ENCODE measurements at regions not wholly inside any gene's neighbourhood (a gene's known extent, or its start where the extent isn't known, plus 50 kb on each side); places are given as distances from the start of the nearest gene placed in this dataset.
"Not testable (repeated sequence)": the region's sequence is repeated elsewhere in the genome, so short reads cannot be mapped to it uniquely, and the experiment has no call there.

- no peak for DNase-seq (ENCODE audit: low spot score)
Observed at GRCh38 chr15:87722941-87723691, 533.4 kb downstream of the NTRK3 start.

- no peak for DNase-seq (ENCODE audit: low spot score)
Observed at GRCh38 chr15:87720235-87720634, 536.3 kb downstream of the NTRK3 start.

DNA sequence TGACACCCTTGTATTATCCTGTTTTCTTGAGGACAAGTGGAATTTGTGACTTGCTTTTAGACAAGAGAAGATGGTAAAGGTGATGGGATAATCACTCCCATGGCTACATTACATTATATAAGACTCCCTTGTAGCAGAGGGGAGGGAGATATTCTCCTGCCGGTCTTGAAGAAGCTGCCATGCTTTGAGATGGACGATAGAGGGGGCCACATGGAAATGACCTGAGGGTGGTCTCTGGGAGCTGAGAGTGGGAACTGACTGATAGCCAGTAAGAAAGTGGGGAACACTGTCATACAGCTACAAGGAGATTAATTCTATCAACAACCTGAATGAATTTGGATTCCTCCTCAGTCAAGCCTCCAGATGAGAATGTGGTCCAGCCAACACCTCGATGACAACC is 540.1 kb downstream of the NTRK3 start:
- DNase-seq (ENCODE audit: low spot score), result no peak

GRCh38 chr15:87715252-87715651 is 541.3 kb downstream of the NTRK3 start:
- no peak for DNase-seq (ENCODE audit: low spot score)

- DNase-seq (ENCODE audit: low spot score), result no peak
Observed at GRCh38 chr15:87713475-87713879, 543.1 kb downstream of the NTRK3 start.

- DNase-seq (ENCODE audit: low spot score), result no peak
Observed at GRCh38 chr15:87712211-87712610, 544.3 kb downstream of the NTRK3 start.

DNA sequence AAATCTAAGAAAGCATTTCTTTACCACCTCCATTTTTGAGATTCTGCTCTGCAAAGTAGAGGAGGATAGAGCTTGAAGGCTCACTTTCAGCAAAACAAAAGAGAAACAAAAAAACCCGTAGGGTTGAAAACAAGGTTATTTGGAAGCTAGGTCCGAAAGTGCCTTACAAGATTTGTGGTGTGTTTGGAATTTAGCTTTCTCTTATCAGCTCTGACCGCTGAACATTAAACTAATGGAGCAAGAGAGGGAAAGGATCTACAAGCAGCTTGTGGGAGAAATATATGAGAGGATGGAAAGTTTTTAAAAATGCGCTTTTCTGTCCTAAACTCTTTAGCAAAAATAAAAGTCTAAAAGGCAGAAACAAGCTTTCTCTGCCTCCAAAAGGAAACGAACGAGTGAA is 545.5 kb downstream of the NTRK3 start:
- no peak for DNase-seq (ENCODE audit: low spot score)

DNA sequence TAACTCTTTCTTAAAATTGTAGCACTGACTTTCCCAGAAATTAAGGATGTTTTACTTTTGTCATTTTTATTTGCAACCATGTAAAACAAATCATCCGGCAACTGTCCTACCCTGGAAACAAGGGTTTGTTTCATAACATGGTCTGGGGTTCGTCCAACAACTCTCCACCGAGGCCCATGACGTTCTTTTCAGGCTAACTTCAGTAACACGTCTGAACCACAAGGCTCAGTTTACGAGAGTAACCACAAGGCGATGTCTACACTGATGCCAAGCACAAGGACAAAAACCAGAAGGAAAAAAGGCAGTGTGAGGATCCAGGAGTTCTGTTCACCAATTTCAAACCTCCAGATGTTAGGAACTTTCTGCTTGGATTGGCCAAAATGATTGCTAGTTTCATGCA is 546.1 kb downstream of the NTRK3 start:
- no peak for DNase-seq (ENCODE audit: low spot score)

DNA sequence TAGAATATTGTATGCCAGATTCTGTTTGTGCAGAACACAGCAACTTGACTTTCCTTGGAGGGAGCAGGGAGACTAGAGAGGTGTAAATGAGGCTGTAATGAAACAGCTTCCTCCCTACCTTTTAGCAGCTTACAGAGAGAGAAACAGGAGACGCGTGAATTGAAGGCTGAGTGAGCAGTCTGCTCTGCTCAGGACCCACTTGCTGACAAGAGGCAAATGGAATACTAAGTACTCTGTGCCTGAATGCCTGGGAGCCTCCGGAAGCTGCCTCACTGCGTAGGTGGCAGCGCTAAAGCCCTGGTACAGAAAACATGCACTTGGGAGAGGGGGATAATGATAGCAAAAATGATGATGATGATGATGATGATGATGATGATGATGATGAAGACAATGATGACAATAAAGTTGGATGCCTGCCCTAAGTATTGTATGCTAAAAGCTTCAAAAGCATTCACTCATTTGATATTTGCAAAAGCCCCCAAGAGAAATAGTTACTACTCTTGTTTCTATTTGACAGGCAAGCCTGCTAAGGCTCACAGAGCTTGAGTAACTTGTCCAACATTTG is 548.9 kb downstream of the NTRK3 start:
- no peak for DNase-seq (ENCODE audit: low spot score)

- no peak for DNase-seq (ENCODE audit: low spot score)
Observed at GRCh38 chr15:87707071-87707470, 549.5 kb downstream of the NTRK3 start.

GRCh38 chr15:87706001-87706400 is 550.5 kb downstream of the NTRK3 start:
- no peak for DNase-seq (ENCODE audit: low spot score)

- DNase-seq (ENCODE audit: low spot score), result no peak
Observed at GRCh38 chr15:87704276-87704675, 552.3 kb downstream of the NTRK3 start.

DNA sequence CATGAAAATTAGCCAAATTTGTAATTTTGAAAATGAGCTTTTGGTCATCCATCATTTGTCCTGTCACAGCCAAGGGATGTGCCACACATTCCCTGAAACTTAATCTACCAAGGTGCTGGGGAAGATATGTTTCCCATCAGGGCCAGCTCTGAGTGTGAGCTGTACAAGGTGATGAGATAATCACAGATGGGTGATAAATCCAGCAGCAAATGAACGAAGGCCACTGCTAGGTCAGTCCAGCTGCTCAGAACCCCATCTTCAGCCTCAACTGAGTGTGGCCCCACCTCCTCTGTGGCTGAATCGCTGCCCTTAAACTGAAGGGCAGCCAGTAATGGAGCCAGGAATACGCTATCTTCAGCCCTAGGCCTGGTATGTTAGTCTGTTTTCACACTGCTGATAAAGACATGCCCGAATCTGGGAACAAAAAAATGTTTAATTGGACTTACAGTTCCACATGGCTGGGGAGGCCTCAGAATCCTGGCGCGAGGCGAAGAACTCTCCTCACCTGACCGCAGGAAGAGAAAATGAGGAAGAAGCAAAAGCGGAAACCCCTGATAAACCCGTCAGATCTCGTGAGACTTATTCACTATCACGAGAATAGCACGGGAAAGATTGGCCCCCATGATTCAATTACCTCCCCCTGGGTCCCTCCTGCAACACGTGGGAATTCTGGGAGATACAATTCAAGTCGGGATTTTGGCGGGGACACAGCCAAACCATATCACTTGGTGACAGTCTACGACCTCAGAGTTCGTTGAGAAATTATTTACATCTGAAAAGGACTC is 553.0 kb downstream of the NTRK3 start:
- DNase-seq (ENCODE audit: low spot score), result no peak

- DNase-seq (ENCODE audit: low spot score), result no peak
Observed at GRCh38 chr15:87702270-87702669, 554.3 kb downstream of the NTRK3 start.

DNA sequence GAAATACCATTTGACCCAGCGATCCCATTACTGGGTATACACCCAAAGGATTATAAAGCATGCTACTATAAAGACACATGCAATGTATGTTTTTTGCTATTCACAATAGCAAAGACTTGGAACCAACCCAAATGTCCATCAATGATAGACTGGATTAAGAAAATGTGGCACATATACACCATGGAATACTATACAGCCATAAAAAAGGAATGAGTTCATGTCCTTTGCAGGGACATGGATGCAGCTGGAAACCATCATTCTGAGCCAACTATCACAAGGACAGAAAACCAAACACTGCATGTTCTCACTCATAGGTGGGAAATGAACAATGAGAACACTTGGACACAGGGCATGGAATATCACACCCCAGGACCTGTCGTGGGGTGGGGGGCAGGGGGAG is 558.1 kb downstream of the NTRK3 start:
- DNase-seq (ENCODE audit: low spot score), result not testable (repeated sequence)

DNA sequence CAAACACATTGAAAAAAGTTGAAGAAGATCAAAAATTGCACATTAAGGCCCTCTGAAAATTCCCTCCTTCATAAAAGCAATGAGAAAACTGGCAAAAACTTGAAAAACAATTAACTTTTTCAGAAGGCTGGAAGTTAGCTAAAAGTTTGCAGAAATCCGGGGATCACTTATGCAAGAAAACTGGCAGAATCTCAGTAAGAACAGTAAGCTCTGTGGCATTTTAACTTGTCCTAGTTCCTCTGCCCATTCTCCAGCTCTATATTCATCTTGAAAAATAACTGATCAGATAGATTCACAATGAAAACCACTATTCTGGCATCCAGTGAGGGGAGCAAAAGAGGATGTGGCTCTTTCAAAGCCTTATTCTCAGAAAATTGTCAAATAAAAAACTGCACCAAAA is 566.8 kb downstream of the NTRK3 start:
- DNase-seq (ENCODE audit: low spot score), result no peak

DNA sequence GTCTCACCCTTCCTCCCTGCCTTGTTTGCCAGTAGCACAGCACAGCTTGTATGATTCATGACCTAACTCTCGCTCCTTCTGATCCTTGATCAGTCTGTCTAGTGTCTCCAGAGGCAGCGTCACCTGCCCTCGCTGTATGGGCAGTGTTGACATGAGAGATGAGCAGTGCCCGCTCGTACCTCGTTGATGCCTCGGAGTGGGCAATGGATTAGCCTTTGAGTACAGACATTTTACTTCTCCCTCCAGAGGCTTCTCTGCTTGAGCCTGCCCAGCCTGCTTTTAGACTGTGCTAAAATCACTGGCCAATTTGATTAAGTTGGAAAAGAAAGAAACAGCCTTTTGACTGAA is 569.0 kb downstream of the NTRK3 start:
- DNase-seq (ENCODE audit: low spot score), result no peak

DNA sequence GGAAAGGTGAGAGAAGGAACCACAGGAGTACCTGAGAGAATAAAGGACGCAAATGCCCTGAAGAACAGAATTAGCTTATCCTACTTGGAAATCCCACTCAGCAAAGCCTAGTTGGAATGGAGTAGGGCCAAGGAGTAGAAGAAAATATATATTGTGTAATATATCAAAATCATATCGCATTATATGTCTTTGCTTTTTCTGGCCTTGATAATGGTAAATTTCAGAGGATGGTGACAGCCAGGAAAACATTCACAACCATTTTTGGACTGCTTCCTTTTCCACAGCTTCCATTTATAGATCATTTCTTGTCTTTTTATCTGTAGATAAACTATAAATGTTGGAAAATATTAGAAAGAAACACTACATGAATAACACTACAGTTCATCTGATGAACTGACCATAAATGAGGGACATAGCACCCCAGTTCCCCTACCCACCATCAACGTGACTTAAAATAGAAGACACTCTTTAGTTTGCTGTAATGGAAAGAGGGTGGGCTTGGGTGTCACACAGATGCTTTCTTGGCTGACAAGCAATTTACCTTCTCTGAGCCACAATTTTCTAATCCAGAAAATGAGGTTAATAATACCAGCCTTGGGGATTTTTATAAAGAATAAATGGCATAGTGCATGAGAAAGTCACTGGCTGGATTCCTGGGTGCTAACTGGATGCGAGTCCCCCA is 569.6 kb downstream of the NTRK3 start:
- no peak for DNase-seq (ENCODE audit: low spot score)

DNA sequence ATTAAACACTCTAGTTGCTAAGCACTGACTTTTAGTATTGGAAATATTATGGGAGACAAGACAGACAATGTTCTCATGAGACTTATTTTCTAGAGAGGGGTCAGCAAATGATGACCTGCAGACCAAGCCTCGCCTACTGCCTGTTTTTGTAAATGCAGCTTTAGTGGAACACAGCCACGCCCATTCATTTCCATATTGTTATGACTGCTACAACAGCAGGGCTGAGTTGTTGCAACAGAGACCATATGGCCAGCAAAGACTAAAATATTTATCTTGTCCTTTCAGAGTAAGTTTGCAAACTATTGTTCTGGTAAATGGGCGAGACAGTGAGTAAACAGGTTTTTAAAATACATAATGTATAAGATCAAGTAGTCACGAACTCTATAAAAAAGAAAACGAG is 570.2 kb downstream of the NTRK3 start:
- no peak for DNase-seq (ENCODE audit: low spot score)

- no peak for DNase-seq (ENCODE audit: low spot score)
Observed at GRCh38 chr15:87682527-87682926, 574.0 kb downstream of the NTRK3 start.

GRCh38 chr15:87681104-87681503 is 575.4 kb downstream of the NTRK3 start:
- no peak for DNase-seq (ENCODE audit: low spot score)

DNA sequence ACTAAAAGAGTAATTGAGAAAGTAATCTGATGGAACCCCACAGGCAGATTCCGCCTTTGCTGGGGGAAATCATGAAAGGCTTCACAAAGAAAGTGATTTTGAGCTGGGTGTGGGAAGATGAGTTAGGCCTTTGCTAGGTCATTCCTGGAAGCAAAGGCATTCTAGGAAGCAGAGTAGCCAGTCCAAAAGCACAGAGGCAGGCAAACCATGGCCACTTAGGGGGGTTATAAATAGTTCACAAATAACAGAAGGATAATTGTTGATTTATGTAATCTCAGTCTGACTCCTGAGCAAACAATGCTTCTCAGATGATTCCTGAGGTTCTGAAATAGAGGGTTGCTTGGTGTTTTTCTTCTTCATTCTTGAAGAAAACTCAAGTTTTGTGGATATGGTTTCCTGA is 576.3 kb downstream of the NTRK3 start:
- DNase-seq (ENCODE audit: low spot score), result peak; percentile 10

DNA sequence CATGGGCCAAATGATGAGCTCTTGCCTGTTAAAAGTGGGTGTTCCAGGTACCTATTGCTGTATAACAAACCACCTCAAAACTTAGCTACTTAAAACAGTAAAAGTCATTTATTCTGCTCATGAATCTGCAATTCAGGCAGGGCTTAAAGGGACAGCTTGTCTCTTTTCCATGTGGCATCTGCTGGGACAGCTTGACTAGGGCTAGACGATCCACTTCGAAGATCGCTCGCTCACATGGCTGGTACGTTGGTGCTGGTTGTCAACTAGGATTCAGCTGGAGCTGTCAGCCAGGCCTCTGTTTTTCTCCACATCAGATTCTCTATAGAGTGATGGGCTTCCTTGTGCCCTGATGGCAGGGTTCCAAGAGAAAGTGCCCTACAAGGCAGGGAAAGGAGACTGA is 581.3 kb downstream of the NTRK3 start:
- no peak for DNase-seq (ENCODE audit: low spot score)
